GM18867 (cell line): ENCODE measurements at regions not wholly inside any gene's neighbourhood (a gene's known extent, or its start where the extent isn't known, plus 50 kb on each side); places are given as distances from the start of the nearest gene placed in this dataset.

Experiments
- ATAC-seq: cut with Tn5 transposase; IDR thresholded peaks from one replicate; pipeline ENCODE4 v1.9.1; 2021; ENCODE audit warnings: mild to moderate bottlenecking, moderate library complexity; ENCODE audit not compliant: unreplicated experiment

- peak; percentile 65 for ATAC-seq
Measured at GRCh38 chr7:97601931-97602457, 129.9 kb upstream of the TAC1 start.

DNA sequence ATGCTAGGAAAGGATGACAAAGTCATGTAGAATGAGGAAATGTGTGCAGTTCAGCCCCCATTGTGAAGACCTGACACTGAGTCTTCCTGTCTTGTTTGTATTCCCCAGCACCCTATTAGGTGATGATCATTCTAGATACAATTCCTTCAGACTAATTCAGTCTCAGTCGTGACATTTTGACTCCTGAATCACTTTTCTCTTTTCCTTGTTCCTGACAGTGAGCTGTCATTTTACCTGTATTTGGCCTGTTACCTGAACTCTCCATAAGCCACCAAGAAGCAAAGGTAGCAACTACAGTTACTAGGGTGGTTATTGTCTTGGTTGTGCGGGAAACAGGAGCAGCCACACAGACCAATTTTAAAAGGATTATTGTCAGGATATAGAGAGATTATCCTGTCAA lies 111.4 kb upstream of the TAC1 start:
- no peak for ATAC-seq

- peak; percentile 92 for ATAC-seq
Measured at GRCh38 chr7:97623333-97623732, 108.6 kb upstream of the TAC1 start.

- no peak for ATAC-seq
Measured at GRCh38 chr7:97630116-97630515, 101.8 kb upstream of the TAC1 start.

GRCh38 chr7:97635622-97636021 lies 96.3 kb upstream of the TAC1 start:
- no peak for ATAC-seq

DNA sequence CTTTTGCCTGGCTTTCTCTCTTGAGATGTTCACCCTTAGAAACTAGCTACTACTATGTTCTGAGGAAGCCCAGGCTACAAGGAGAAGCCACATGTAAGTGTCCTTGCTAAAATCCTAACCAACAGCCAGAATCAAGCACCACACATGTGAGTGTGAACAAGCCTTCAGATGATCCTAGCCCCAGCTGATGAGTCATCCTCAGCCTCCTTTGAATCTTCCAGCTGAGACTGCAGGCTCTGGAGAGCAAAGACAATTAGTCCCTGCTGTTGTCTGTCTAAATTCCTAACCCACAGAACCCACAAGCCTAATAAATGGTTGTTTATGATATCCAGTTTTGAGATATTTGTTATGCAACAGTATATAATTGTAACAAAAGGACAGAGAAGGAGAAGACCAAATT lies 92.8 kb upstream of the TAC1 start:
- no peak for ATAC-seq

DNA sequence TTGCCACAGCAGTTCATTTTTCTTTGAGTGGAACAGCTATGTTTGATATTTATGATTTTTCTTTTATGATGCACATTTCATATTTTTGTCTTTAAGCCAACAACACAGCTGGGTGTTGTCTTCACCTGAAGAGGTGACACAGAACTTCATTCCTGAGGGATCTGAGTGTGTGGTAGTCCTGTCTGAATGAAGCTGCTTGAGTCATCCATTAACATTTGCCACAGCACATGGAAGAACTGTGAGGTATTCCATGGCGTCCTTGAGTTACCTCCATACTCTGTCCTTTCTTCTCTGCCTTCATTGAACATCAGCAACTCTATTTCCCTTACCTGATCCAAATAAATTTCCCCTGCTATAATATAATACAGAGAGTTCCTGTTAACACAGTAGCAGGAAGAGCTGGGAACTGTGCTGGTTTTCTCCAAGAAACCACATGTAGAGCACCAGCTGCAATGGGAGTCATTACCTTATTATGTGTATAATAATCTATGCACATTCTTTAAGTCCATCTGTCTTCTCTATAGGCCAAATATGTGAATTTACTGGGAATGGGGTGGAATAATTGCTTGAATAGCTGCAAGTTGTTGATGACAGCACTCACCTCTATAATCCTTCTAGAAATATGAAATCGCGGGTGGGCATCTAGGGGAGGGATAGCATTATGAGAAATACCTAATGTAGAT lies 72.4 kb upstream of the TAC1 start:
- no peak for ATAC-seq

- no peak for ATAC-seq
Measured at GRCh38 chr7:97667359-97667758, 64.5 kb upstream of the TAC1 start.

DNA sequence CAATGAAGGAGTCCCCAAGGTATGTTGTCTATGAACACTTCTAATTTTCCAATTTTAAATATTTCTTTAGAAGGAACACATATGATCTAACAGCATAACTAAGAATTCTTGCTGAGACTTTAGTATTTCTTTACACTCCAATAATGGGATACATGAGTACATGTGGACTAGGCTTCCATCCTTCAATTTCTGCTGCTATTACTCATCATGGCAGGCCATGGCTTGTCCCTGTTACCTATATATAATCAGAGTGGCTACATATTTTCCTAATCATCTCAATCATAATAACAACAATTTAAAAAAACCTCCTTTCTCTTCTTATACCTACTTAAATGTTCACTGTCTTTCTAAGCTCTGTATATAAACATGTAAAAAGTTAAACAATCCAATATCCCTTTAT lies 60.3 kb upstream of the TAC1 start:
- ATAC-seq: no peak

DNA sequence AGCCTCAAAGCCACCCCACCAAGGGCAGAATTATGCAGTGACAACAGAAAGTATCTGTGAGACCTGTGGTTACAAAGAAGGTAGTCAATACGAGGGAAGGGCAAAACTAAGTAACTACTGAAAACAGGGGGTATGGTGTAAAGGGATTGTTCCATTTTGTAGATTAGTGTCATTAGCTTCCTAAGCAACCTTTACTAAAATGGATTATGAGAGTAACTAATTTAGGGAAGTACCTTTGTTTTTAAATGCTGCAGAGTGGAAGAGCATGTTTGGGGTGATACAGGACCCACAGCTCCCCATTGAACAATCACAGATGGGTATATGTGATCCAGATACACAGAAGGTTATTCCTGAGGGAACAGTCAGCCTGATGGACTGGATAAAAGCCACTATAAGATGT lies 51.3 kb upstream of the TAC1 start:
- no peak for ATAC-seq
